Karpas-422 (cell line): ENCODE measurements at regions not wholly inside any gene's neighbourhood (a gene's known extent, or its start where the extent isn't known, plus 50 kb on each side); places are given as distances from the start of the nearest gene placed in this dataset.

Source experiments
- DNase-seq: peaks from one replicate; pipeline ENCODE4 v3.0.0-alpha.2; 2015
- H2AFZ ChIP-seq: fragments of 200-600 bp; sonication (generic); 2 replicates; pipeline ENCODE4 v1.6.1; 2014; ENCODE audit warnings: antibody characterized with exemption, low read length, mixed read lengths
- H3K27ac ChIP-seq: fragments of 200-600 bp; sonication (generic); 2 replicates; pipeline ENCODE4 v1.5.1; 2014; ENCODE audit warnings: mild to moderate bottlenecking, low read length, moderate library complexity
- H3K27me3 ChIP-seq: fragments of 200-600 bp; sonication (generic); 2 replicates; pipeline ENCODE4 v1.6.1; 2014; ENCODE audit warnings: low read length, mixed read lengths
- H3K36me3 ChIP-seq: fragments of 200-600 bp; sonication (generic); 2 replicates; pipeline ENCODE4 v1.6.1; 2014; ENCODE audit warnings: low read length, mixed read lengths; ENCODE audit not compliant: insufficient read depth
- H3K4me1 ChIP-seq: fragments of 200-600 bp; sonication (generic); 2 replicates; pipeline ENCODE4 v1.6.1; 2014; ENCODE audit warnings: mild to moderate bottlenecking, low read length, mixed read lengths
- H3K4me2 ChIP-seq: fragments of 200-600 bp; sonication (generic); 2 replicates; pipeline ENCODE4 v1.6.1; 2014; ENCODE audit warnings: low read length, low read depth, mild to moderate bottlenecking; ENCODE audit not compliant: poor library complexity, severe bottlenecking
- H3K4me3 ChIP-seq: fragments of 200-600 bp; sonication (generic); 2 replicates; pipeline ENCODE4 v1.5.1; 2014; ENCODE audit warnings: mild to moderate bottlenecking, antibody characterized with exemption, low read length, mixed read lengths
- H3K79me2 ChIP-seq: fragments of 200-600 bp; sonication (generic); 2 replicates; pipeline ENCODE4 v1.6.1; 2014; ENCODE audit warnings: mild to moderate bottlenecking, low read length, mixed read lengths
- H3K9ac ChIP-seq: fragments of 200-600 bp; sonication (generic); 2 replicates; pipeline ENCODE4 v1.6.0; 2014; ENCODE audit warnings: low read length
- H3K9me2 ChIP-seq: fragments of 200-600 bp; sonication (generic), shearing (Covaris generic); replicated peaks from 2 replicates; pipeline ENCODE4 v1.6.0; 2014; ENCODE audit warnings: mild to moderate bottlenecking, low read length, moderate library complexity; ENCODE audit not compliant: insufficient read depth
- H3K9me3 ChIP-seq: fragments of 300-700, 200-600 bp; sonication (generic); 2 replicates; pipeline ENCODE4 v1.6.1; 2014; ENCODE audit warnings: low read length, mixed read lengths
- H4K20me1 ChIP-seq: fragments of 200-600 bp; sonication (generic); 2 replicates; pipeline ENCODE4 v1.6.1; 2014; ENCODE audit warnings: mild to moderate bottlenecking, antibody characterized with exemption, low read length, low read depth; ENCODE audit not compliant: insufficient read depth

GRCh38 chr9:99591770-99592169, 229.9 kb upstream of the NR4A3 start:
- Histone ChIP-seq H3K36me3 (no peaks in the 10 kb centered on the region), H3K27me3 (no peaks in the 10 kb centered on the region), H2AFZ (no peak overlapping the region), H3K9ac (no peak overlapping the region), H3K9me2 (no peaks in the 10 kb centered on the region), H4K20me1 (no peaks in the 10 kb centered on the region), H3K27ac (no peak overlapping the region), H3K79me2 (no peaks in the 10 kb centered on the region), H3K4me3 (no peak overlapping the region), H3K9me3 (no peaks in the 10 kb centered on the region), H3K4me1 (peaks cover 8% of the 10 kb centered on the region), H3K4me2 (no peak overlapping the region)
- DNase-seq = no peak

- DNase-seq = no peak
- no peaks in the 10 kb centered on the region for H3K27me3 ChIP-seq
- H2AFZ ChIP-seq = no peak overlapping the region
These were observed 228.7 kb upstream of the NR4A3 start for GRCh38 chr9:99592834-99593574.

GRCh38 chr9:99593610-99594009, 228.1 kb upstream of the NR4A3 start:
- H3K4me2 ChIP-seq = no peak overlapping the region

More at GRCh38 chr9:99592834-99593574, 228.7 kb upstream of the NR4A3 start:
- Histone ChIP-seq H3K4me1 (peaks cover 8% of the 10 kb centered on the region), H3K4me3 (no peak overlapping the region), H3K4me2 (no peak overlapping the region), H3K36me3 (no peaks in the 10 kb centered on the region), H3K9me2 (no peaks in the 10 kb centered on the region), H3K9ac (no peak overlapping the region), H4K20me1 (no peaks in the 10 kb centered on the region), H3K9me3 (no peaks in the 10 kb centered on the region), H3K79me2 (no peaks in the 10 kb centered on the region), H3K27ac (no peak overlapping the region)

GRCh38 chr9:99594056-99594780, 227.5 kb upstream of the NR4A3 start:
- Histone ChIP-seq H3K9me3 (no peaks in the 10 kb centered on the region), H3K27me3 (no peaks in the 10 kb centered on the region), H3K9ac (no peak overlapping the region), H4K20me1 (no peaks in the 10 kb centered on the region), H3K4me2 (no peak overlapping the region), H2AFZ (no peak overlapping the region), H3K36me3 (no peaks in the 10 kb centered on the region), H3K27ac (no peak overlapping the region), H3K4me3 (no peak overlapping the region), H3K9me2 (no peaks in the 10 kb centered on the region), H3K4me1 (peaks cover 8% of the 10 kb centered on the region), H3K79me2 (no peaks in the 10 kb centered on the region)
- no peak for DNase-seq

More at GRCh38 chr9:99593610-99594009, 228.1 kb upstream of the NR4A3 start:
- DNase-seq = no peak
- Histone ChIP-seq H2AFZ (no peak overlapping the region), H3K9me3 (no peaks in the 10 kb centered on the region), H3K4me1 (peaks cover 8% of the 10 kb centered on the region), H3K36me3 (no peaks in the 10 kb centered on the region), H3K4me3 (no peak overlapping the region), H3K9me2 (no peaks in the 10 kb centered on the region), H3K79me2 (no peaks in the 10 kb centered on the region), H3K27ac (no peak overlapping the region), H3K9ac (no peak overlapping the region), H4K20me1 (no peaks in the 10 kb centered on the region), H3K27me3 (no peaks in the 10 kb centered on the region)

GRCh38 chr9:99595796-99596195, 225.9 kb upstream of the NR4A3 start:
- Histone ChIP-seq H2AFZ (no peak overlapping the region), H3K27ac (no peak overlapping the region), H3K9me3 (no peaks in the 10 kb centered on the region), H3K27me3 (no peaks in the 10 kb centered on the region), H3K36me3 (no peaks in the 10 kb centered on the region), H3K79me2 (no peaks in the 10 kb centered on the region), H3K4me2 (no peak overlapping the region), H3K9me2 (no peaks in the 10 kb centered on the region), H4K20me1 (no peaks in the 10 kb centered on the region), H3K9ac (no peak overlapping the region), H3K4me1 (peaks cover 5% of the 10 kb centered on the region), H3K4me3 (no peak overlapping the region)
- no peak for DNase-seq

- no peaks in the 10 kb centered on the region for H3K36me3 ChIP-seq
These were observed 220.0 kb upstream of the NR4A3 start for GRCh38 chr9:99601571-99602111.

GRCh38 chr9:99602854-99603253, 218.8 kb upstream of the NR4A3 start:
- H3K4me1 ChIP-seq = no peaks in the 10 kb centered on the region
- H3K27ac ChIP-seq = no peak overlapping the region
- H3K36me3 ChIP-seq = no peaks in the 10 kb centered on the region
- no peaks in the 10 kb centered on the region for H3K79me2 ChIP-seq
- no peak overlapping the region for H3K4me2 ChIP-seq
- H3K4me3 ChIP-seq = no peak overlapping the region
- H3K27me3 ChIP-seq = no peaks in the 10 kb centered on the region
- no peaks in the 10 kb centered on the region for H3K9me3 ChIP-seq
- no peaks in the 10 kb centered on the region for H3K9me2 ChIP-seq
- no peak overlapping the region for H2AFZ ChIP-seq
- DNase-seq = no peak
- H3K9ac ChIP-seq = no peak overlapping the region
- H4K20me1 ChIP-seq = no peaks in the 10 kb centered on the region

More at GRCh38 chr9:99601571-99602111, 220.0 kb upstream of the NR4A3 start:
- Histone ChIP-seq H3K27me3 (no peaks in the 10 kb centered on the region), H2AFZ (no peak overlapping the region), H3K9ac (no peak overlapping the region), H3K9me2 (no peaks in the 10 kb centered on the region), H4K20me1 (no peaks in the 10 kb centered on the region), H3K4me2 (no peak overlapping the region), H3K27ac (no peak overlapping the region), H3K4me1 (no peaks in the 10 kb centered on the region), H3K79me2 (no peaks in the 10 kb centered on the region), H3K4me3 (no peak overlapping the region), H3K9me3 (no peaks in the 10 kb centered on the region)
- no peak for DNase-seq

- no peaks in the 10 kb centered on the region for H3K9me3 ChIP-seq
- no peak overlapping the region for H2AFZ ChIP-seq
- no peak for DNase-seq
- no peaks in the 10 kb centered on the region for H3K4me1 ChIP-seq
- H3K9me2 ChIP-seq = no peaks in the 10 kb centered on the region
- H3K36me3 ChIP-seq = no peaks in the 10 kb centered on the region
- H3K79me2 ChIP-seq = no peaks in the 10 kb centered on the region
- no peak overlapping the region for H3K4me3 ChIP-seq
- H3K27me3 ChIP-seq = no peaks in the 10 kb centered on the region
- no peak overlapping the region for H3K9ac ChIP-seq
- H4K20me1 ChIP-seq = no peaks in the 10 kb centered on the region
- no peak overlapping the region for H3K27ac ChIP-seq
- no peak overlapping the region for H3K4me2 ChIP-seq
These were observed 216.5 kb upstream of the NR4A3 start for GRCh38 chr9:99605016-99605743.
